Ishikawa (cell line): ENCODE measurements at regions not wholly inside any gene's neighbourhood (a gene's known extent, or its start where the extent isn't known, plus 50 kb on each side); places are given as distances from the start of the nearest gene placed in this dataset.

Experiments
- CEBPB ChIP-seq: IDR thresholded peaks from 2 replicates; pipeline ENCODE4 v1.6.1; 2012
- CREB1 ChIP-seq: IDR thresholded peaks from 2 replicates; pipeline ENCODE4 v1.6.1; 2012; ENCODE audit warnings: low read depth
- EGR1 ChIP-seq: IDR thresholded peaks from 2 replicates; pipeline ENCODE4 v1.6.1; 2012
- EP300 ChIP-seq: IDR thresholded peaks from 2 replicates; pipeline ENCODE4 v1.6.1; 2012; ENCODE audit warnings: borderline replicate concordance
- FOXM1 ChIP-seq: IDR thresholded peaks from 2 replicates; pipeline ENCODE4 v1.6.1; 2012; ENCODE audit warnings: low read depth, borderline replicate concordance
- MAX ChIP-seq: IDR thresholded peaks from 2 replicates; pipeline ENCODE4 v1.6.1; 2012
- NFIC ChIP-seq: IDR thresholded peaks from 2 replicates; pipeline ENCODE4 v1.6.1; 2012
- RAD21 ChIP-seq: IDR thresholded peaks from 2 replicates; pipeline ENCODE4 v1.6.1; 2012; ENCODE audit warnings: low read depth
- REST ChIP-seq: IDR thresholded peaks from 2 replicates; pipeline ENCODE4 v1.6.1; 2012; ENCODE audit warnings: low read depth, mild to moderate bottlenecking
- TAF1 ChIP-seq: IDR thresholded peaks from 2 replicates; pipeline ENCODE4 v1.6.1; 2012; ENCODE audit warnings: low read depth, mild to moderate bottlenecking
- TCF12 ChIP-seq: IDR thresholded peaks from 2 replicates; pipeline ENCODE4 v1.6.1; 2012; ENCODE audit warnings: low read depth
- TEAD4 ChIP-seq: IDR thresholded peaks from 2 replicates; pipeline ENCODE4 v1.6.1; 2012
- YY1 ChIP-seq: IDR thresholded peaks from 2 replicates; pipeline ENCODE4 v1.6.1; 2012; ENCODE audit warnings: low read depth
- ZBTB7A ChIP-seq: IDR thresholded peaks from 2 replicates; pipeline ENCODE4 v1.6.1; 2012; ENCODE audit warnings: low read depth
- TF ChIP-seq, protein P1 (sequence below): IDR thresholded peaks from 2 replicates; pipeline ENCODE4 v1.6.1; 2012

GRCh38 chr4:137601934-137602333, 69.6 kb upstream of the PCDH18 start:
- TF ChIP-seq RAD21, result no peak
- no peak for TF ChIP-seq YY1
- no peak for TF ChIP-seq TAF1
- TF ChIP-seq CREB1, result no peak
- TF ChIP-seq, protein P1, sequence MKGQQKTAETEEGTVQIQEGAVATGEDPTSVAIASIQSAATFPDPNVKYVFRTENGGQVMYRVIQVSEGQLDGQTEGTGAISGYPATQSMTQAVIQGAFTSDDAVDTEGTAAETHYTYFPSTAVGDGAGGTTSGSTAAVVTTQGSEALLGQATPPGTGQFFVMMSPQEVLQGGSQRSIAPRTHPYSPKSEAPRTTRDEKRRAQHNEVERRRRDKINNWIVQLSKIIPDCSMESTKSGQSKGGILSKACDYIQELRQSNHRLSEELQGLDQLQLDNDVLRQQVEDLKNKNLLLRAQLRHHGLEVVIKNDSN, result no peak
- no peak for TF ChIP-seq MAX
- TF ChIP-seq NFIC, result no peak
- TF ChIP-seq TCF12, result no peak
- TF ChIP-seq CEBPB, result no peak
- TF ChIP-seq EP300, result no peak

- TF ChIP-seq TEAD4 (no peak), REST (no peak), TAF1 (no peak), ZBTB7A (no peak), RAD21 (no peak), EP300 (no peak), EGR1 (no peak), CEBPB (no peak), TCF12 (no peak), FOXM1 (no peak)
- TF ChIP-seq, protein P1, result no peak
Measured at GRCh38 chr4:137599734-137600133, 67.4 kb upstream of the PCDH18 start.

DNA sequence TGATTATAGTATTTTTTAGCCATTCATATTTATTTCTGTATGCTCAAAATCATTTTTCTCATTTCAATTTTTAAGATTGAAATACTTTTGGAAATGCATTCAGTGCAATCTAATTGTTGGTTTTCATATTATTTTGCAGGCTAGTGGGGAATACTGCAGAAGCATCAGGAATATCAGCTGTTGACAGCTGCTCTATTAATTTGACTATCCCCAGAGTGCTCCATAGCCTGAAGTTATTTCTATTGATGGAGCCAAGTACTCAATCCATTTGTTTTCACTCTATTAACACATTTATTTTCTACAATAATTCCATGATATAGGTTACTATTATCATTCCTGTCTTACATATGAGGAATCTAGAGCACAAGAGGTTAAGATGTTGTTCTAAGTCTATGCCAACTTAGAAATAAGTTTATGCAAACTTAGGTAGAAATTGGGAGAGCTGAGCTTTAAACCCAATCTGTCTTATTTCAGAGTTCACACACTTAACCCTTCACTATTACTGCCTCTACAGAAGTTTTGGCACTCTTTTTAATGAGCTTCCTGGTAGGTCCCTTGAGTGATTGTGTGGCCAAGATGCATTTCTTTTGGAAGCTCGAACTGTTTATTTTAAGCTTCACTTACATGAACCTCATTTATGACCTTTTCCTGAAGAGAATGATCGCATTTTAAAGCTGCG, 65.6 kb upstream of the PCDH18 start:
- TF ChIP-seq FOXM1 (no peak), MAX (no peak), TAF1 (no peak), YY1 (no peak), EP300 (no peak), TCF12 (no peak), CEBPB (no peak), NFIC (no peak), RAD21 (no peak), EGR1 (no peak)
- TF ChIP-seq, protein P1, result no peak

GRCh38 chr4:137587796-137588195, 55.5 kb upstream of the PCDH18 start:
- TF ChIP-seq CEBPB (no peak), FOXM1 (no peak)

- TF ChIP-seq EGR1 (no peak), REST (no peak), RAD21 (no peak), CREB1 (no peak), TEAD4 (no peak), FOXM1 (no peak), YY1 (no peak), TCF12 (no peak), CEBPB (no peak), TAF1 (no peak)
- TF ChIP-seq, protein P1, result no peak
Measured at GRCh38 chr4:137583671-137584070, 51.4 kb upstream of the PCDH18 start.
